ENCODE measurements at regions not wholly inside any gene's neighbourhood (a gene's known extent, or its start where the extent isn't known, plus 50 kb on each side); places are given as distances from the start of the nearest gene placed in this dataset.

- no peaks in the 10 kb centered on the region for H3K4me1 ChIP-seq
- no peaks in the 10 kb centered on the region for H3K9me3 ChIP-seq
- H3K4me3 ChIP-seq = no peak overlapping the region
- no peak for DNase-seq
- H3K27me3 ChIP-seq = no peaks in the 10 kb centered on the region
- H3K27ac ChIP-seq = no peak overlapping the region
- intact Hi-C loops (cut with DNase I; ENCODE audit: low total_unique reads) = no loop called here
- TF ChIP-seq CTCF (IDR thresholded peaks at IDR 0.05) = no peak
- no peaks in the 10 kb centered on the region for H3K36me3 ChIP-seq
Observed at GRCh38 chr1:74834261-74834660, 101.3 kb downstream of the TYW3 start.

DNA sequence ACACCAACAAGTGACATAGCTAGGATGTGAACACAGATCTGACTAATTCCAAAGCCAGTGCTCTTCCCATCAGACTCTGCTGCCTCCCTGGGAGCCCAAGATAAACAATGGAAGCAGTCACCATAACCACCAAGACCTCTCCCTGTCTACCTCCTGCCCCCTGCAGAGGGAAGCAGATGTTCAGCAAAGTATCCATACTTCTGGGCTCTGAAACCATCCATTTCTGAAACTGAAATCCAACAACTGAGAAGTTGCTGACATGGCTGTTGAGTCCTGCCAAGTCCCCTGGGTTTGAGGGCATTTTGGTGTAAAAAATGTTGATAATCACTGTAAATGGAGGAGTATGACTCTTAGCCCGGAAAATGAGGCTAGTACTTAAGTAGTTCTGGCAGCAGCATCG lies 102.1 kb downstream of the TYW3 start:
- Histone ChIP-seq H3K4me1 (no peaks in the 10 kb centered on the region), H3K27ac (no peak overlapping the region), H3K27me3 (no peaks in the 10 kb centered on the region), H3K36me3 (no peaks in the 10 kb centered on the region), H3K4me3 (no peak overlapping the region), H3K9me3 (no peaks in the 10 kb centered on the region)
- intact Hi-C loops (cut with DNase I; ENCODE audit: low total_unique reads) = no loop called here
- no peak for DNase-seq
- no peak for TF ChIP-seq CTCF (IDR thresholded peaks at IDR 0.05)

DNA sequence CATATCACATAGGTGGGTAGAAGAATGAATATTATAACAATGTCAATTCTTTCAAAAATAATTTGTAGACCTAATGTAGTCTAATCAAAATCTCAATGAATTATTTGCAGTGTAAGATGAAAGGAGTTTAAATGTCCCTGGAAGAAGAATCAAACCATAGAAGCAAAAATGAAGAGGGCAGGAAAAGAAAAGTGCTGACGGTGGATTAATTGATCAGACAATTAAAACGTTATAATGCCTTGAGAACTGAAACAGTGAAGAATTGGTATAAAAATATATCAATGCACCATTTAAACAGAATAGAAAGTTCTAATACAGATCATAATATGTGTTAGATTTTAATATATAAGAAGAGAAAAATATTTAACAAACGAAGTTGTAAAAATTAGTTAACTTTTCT lies 109.8 kb downstream of the TYW3 start:
- Histone ChIP-seq H3K27ac (no peak overlapping the region), H3K4me1 (no peaks in the 10 kb centered on the region), H3K9me3 (no peaks in the 10 kb centered on the region), H3K36me3 (no peaks in the 10 kb centered on the region), H3K27me3 (no peaks in the 10 kb centered on the region), H3K4me3 (no peak overlapping the region)
- DNase-seq = no peak
- no peak for TF ChIP-seq CTCF (IDR thresholded peaks at IDR 0.05)
- intact Hi-C loops (cut with DNase I; ENCODE audit: low total_unique reads) = no loop called here

GRCh38 chr1:74847715-74848114 lies 114.8 kb downstream of the TYW3 start:
- H3K9me3 ChIP-seq = no peaks in the 10 kb centered on the region
- no peak for TF ChIP-seq CTCF (IDR thresholded peaks at IDR 0.05)
- H3K4me3 ChIP-seq = no peak overlapping the region
- no peak for DNase-seq
- no peaks in the 10 kb centered on the region for H3K36me3 ChIP-seq
- no peaks in the 10 kb centered on the region for H3K4me1 ChIP-seq
- intact Hi-C loops (cut with DNase I; ENCODE audit: low total_unique reads) = no loop called here
- H3K27me3 ChIP-seq = no peaks in the 10 kb centered on the region
- H3K27ac ChIP-seq = no peak overlapping the region

- DNase-seq = no peak
- intact Hi-C loops (cut with DNase I; ENCODE audit: low total_unique reads) = no loop called here
- H3K36me3 ChIP-seq = no peaks in the 10 kb centered on the region
- H3K9me3 ChIP-seq = no peaks in the 10 kb centered on the region
- no peak for TF ChIP-seq CTCF (IDR thresholded peaks at IDR 0.05)
- H3K27me3 ChIP-seq = no peaks in the 10 kb centered on the region
- H3K27ac ChIP-seq = no peak overlapping the region
- no peaks in the 10 kb centered on the region for H3K4me1 ChIP-seq
- no peak overlapping the region for H3K4me3 ChIP-seq
Observed at GRCh38 chr1:74853756-74854155, 120.8 kb downstream of the TYW3 start.

DNA sequence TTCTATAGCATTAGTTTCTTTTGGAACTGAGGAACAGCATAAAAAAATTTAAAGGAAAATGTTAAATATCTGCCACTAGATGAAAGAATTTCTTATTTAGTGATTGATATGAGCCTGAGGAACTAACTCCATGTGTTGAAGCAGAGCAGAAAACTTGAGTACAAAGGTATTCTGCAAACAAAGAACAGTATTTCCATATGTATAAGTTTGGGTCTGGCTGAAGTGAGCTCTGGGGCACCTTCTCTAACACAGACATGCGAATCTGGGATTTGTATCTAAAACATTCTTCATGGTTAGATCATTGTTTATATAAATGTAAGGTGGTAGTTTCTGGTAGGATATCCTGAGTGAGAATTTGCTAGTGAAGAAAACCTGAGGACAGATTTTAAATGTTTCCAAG lies 123.2 kb downstream of the TYW3 start:
- H3K4me3 ChIP-seq = no peak overlapping the region
- no peaks in the 10 kb centered on the region for H3K27me3 ChIP-seq
- DNase-seq = no peak
- H3K36me3 ChIP-seq = no peaks in the 10 kb centered on the region
- intact Hi-C loops (cut with DNase I; ENCODE audit: low total_unique reads) = no loop called here
- H3K9me3 ChIP-seq = no peaks in the 10 kb centered on the region
- no peaks in the 10 kb centered on the region for H3K4me1 ChIP-seq
- TF ChIP-seq CTCF (IDR thresholded peaks at IDR 0.05) = no peak
- no peak overlapping the region for H3K27ac ChIP-seq

All from tibial artery (tissue), 4 donors.